Natural killer cell (primary cell): ENCODE measurements at regions not wholly inside any gene's neighbourhood (a gene's known extent, or its start where the extent isn't known, plus 50 kb on each side); places are given as distances from the start of the nearest gene placed in this dataset.
"Not testable (repeated sequence)": the region's sequence is repeated elsewhere in the genome, so short reads cannot be mapped to it uniquely, and the experiment has no call there.

ENCODE experiments used
- ATAC-seq, 3 donors: fragments of 150-1000 bp in 2 of 3; fragments of 200-7000 bp in 1 of 3; cut with Tn5 transposase; 1 replicate in 1 of 3; 2 replicates in 2 of 3; pipeline ENCODE4 v1.10.0; 2021; ENCODE audit warnings: mild to moderate bottlenecking in 2 of 3, moderate library complexity in 2 of 3
- DNase-seq, 2 donors: peaks; one replicate each; pipeline versions ENCODE4 v3.0.0 to v3.0.0-alpha.2; 2013 to 2021; ENCODE audit warnings: mixed read lengths in 1 of 2
- H3K27ac ChIP-seq: one replicate; pipeline ENCODE4 v1.5.1; 2013; ENCODE audit warnings: mild to moderate bottlenecking, low read length
- H3K27me3 ChIP-seq: one replicate; pipeline ENCODE4 v1.6.1; 2013; ENCODE audit warnings: low read length; ENCODE audit not compliant: control insufficient read depth, insufficient read depth
- H3K36me3 ChIP-seq: one replicate; pipeline ENCODE4 v1.6.1; 2013; ENCODE audit warnings: low read length; ENCODE audit not compliant: control insufficient read depth, insufficient read depth
- H3K4me1 ChIP-seq: one replicate; pipeline ENCODE4 v1.6.1; 2013; ENCODE audit warnings: low read length; ENCODE audit not compliant: control insufficient read depth, insufficient read depth
- H3K4me3 ChIP-seq: one replicate; pipeline ENCODE4 v1.5.1; 2013; ENCODE audit warnings: low read length
- H3K9me3 ChIP-seq: one replicate; pipeline ENCODE4 v1.6.1; 2013; ENCODE audit warnings: low read length; ENCODE audit not compliant: control insufficient read depth, insufficient read depth
- H3K27ac Mint-ChIP-seq, 2 donors: one replicate each; pipeline ENCODE4 v1.8.0; 2022; ENCODE audit warnings: mild to moderate bottlenecking in 2 of 2, mixed read lengths in 2 of 2, moderate library complexity in 1 of 2
- H3K27me3 Mint-ChIP-seq, 2 donors: one replicate each; pipeline ENCODE4 v1.8.0; 2022; ENCODE audit warnings: low read depth in 2 of 2, mixed read lengths in 2 of 2
- H3K36me3 Mint-ChIP-seq: one replicate; pipeline ENCODE4 v1.8.0; 2022; ENCODE audit warnings: mixed read lengths
- H3K4me1 Mint-ChIP-seq, 2 donors: one replicate each; pipeline ENCODE4 v1.8.0; 2022; ENCODE audit warnings: mixed read lengths in 2 of 2
- H3K4me3 Mint-ChIP-seq: one replicate; pipeline ENCODE4 v1.8.0; 2022; ENCODE audit warnings: mild to moderate bottlenecking, moderate library complexity, mixed read lengths
- H3K9me3 Mint-ChIP-seq, 2 donors: one replicate each; pipeline ENCODE4 v1.8.0; 2022; ENCODE audit warnings: mixed read lengths in 2 of 2
- CTCF ChIP-seq: fragments of 200-600 bp; IDR thresholded peaks from one replicate; pipeline ENCODE4 v1.8.0; 2022; ENCODE audit warnings: antibody characterized with exemption
- WGBS: methylation state at CpG from one replicate; pipeline ENCODE4 v1.1.7; 2013; ENCODE audit warnings: missing lambda C conversion rate; ENCODE audit not compliant: insufficient coverage; 5-methylcytosine and 5-hydroxymethylcytosine counted together
- intact Hi-C: fragments of 100-400 bp; cut with micrococcal nuclease; formaldehyde crosslinking; loops from one replicate; pipeline ENCODE4 v1.14.2; 2022

DNA sequence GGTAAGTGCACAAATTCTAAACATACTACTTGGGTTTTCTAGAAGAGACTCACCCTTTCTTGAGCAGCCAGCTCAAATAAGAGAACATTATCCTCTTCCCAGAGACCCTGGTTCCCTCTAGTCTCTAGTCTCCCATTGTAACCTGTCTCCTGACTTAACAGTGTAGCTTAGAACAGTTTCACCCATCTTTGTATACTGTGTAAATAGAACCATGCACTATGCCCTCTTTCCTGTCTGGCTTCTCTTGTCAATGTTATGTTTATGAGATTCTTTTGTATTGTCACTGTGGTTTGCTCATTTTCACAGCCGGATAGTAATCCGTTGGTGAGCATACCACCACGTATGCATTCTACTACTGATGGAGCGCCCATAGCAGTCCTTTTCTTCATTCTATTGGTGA, 227.4 kb upstream of the PLPP4 start:
- Histone ChIP-seq H3K27ac (no peak overlapping the region), H3K4me1 (no peaks in the 10 kb centered on the region), H3K36me3 (no peaks in the 10 kb centered on the region), H3K4me3 (no peak overlapping the region), H3K27me3 (no peaks in the 10 kb centered on the region), H3K9me3 (no peaks in the 10 kb centered on the region)
- no peak for TF ChIP-seq CTCF
- Mint-ChIP-seq H3K4me1 (no peaks in the 10 kb centered on the region), H3K27ac (no peak overlapping the region), H3K9me3 (peaks cover 3 to 5% of the 10 kb centered on the region in 2 donors), H3K27me3 (peaks cover 3 to 8% of the 10 kb centered on the region in 2 donors), H3K4me3 (no peak overlapping the region), H3K36me3 (no peaks in the 10 kb centered on the region)
- no peak for ATAC-seq
- no peak for DNase-seq
- WGBS = 96% methylated on average over 4 of the region's 4 CpGs
- intact Hi-C loops = no loop called here

DNA sequence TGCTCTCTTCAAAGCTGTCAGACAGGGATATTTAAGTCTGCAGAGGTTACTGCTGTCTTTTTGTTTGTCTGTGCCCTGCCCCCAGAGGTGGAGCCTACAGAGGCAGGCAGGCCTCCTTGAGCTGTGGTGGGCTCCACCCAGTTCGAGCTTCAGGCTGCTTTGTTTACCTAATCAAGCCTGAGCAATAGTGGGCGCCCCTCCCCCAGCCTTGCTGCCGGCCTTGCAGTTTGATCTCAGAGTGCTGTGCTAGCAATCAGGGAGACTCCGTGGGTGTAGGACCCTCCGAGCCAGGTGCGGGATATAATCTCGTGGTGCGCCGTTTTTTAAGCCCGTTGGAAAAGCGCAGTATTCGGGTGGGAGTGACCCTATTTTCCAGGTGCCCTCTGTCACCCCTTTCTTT, 217.3 kb upstream of the PLPP4 start:
- H3K27me3 Mint-ChIP-seq, H3K4me3 ChIP-seq, DNase-seq, H3K4me1 ChIP-seq, H3K9me3 ChIP-seq, H3K9me3 Mint-ChIP-seq, H3K27me3 ChIP-seq, H3K4me1 Mint-ChIP-seq, H3K36me3 Mint-ChIP-seq, H3K27ac ChIP-seq, H3K4me3 Mint-ChIP-seq, H3K36me3 ChIP-seq, intact Hi-C loops, ATAC-seq, H3K27ac Mint-ChIP-seq: not testable (repeated sequence)
- 75% methylated on average over 10 of the region's 12 CpGs for WGBS

- no peaks in the 10 kb centered on the region for H3K36me3 Mint-ChIP-seq
- H3K27ac Mint-ChIP-seq = no peak overlapping the region
- no peaks in the 10 kb centered on the region for H3K4me1 ChIP-seq
- no peak for DNase-seq
- no peak overlapping the region for H3K4me3 ChIP-seq
- no peaks in the 10 kb centered on the region for H3K9me3 ChIP-seq
- intact Hi-C loops = no loop called here
- no peaks in the 10 kb centered on the region for H3K4me1 Mint-ChIP-seq
- no peak overlapping the region for H3K4me3 Mint-ChIP-seq
- peaks cover 3 to 4% of the 10 kb centered on the region in 2 donors for H3K9me3 Mint-ChIP-seq
- no peak for TF ChIP-seq CTCF
- WGBS = 87% methylated on average over 12 of the region's 13 CpGs
- no peak overlapping the region for H3K27ac ChIP-seq
- peaks cover 15 to 19% of the 10 kb centered on the region in 2 donors for H3K27me3 Mint-ChIP-seq
- H3K36me3 ChIP-seq = no peaks in the 10 kb centered on the region
- no peak for ATAC-seq
- no peaks in the 10 kb centered on the region for H3K27me3 ChIP-seq
Observed at GRCh38 chr10:120251821-120252442, 205.1 kb upstream of the PLPP4 start.

DNA sequence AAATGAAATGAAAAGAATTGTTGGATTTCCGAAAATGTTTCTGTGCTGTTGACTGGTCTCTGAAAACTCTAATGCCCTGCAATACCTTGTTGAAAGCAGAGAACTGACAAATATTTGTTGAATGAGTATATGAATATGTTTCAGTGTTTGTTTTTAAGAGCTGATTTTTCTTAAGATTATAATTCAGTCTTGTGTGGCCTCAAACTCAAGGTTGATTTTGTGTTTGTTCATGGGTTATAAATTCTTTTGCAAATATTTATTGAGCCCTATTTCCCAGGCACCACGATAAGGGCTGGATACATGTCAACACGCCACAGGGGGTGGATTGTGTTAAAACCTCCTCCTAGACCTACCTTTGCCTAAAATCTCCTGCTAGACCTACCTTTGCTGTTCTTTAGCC, 203.9 kb upstream of the PLPP4 start:
- WGBS = 71% methylated on average over 3 of the region's 3 CpGs
- intact Hi-C loops = no loop called here

More for the DNA sequence above, 203.9 kb upstream of the PLPP4 start:
- no peaks in the 10 kb centered on the region for H3K4me1 ChIP-seq
- H3K27me3 ChIP-seq = no peaks in the 10 kb centered on the region
- Mint-ChIP-seq H3K36me3 (no peaks in the 10 kb centered on the region), H3K4me3 (no peak overlapping the region), H3K27ac (no peak overlapping the region), H3K9me3 (peaks cover 2 to 3% of the 10 kb centered on the region in 2 donors), H3K27me3 (peaks cover 12 to 13% of the 10 kb centered on the region in 2 donors), H3K4me1 (no peaks in the 10 kb centered on the region)
- no peaks in the 10 kb centered on the region for H3K36me3 ChIP-seq
- H3K27ac ChIP-seq = no peak overlapping the region
- ATAC-seq = no peak
- no peak for DNase-seq
- no peaks in the 10 kb centered on the region for H3K9me3 ChIP-seq
- no peak overlapping the region for H3K4me3 ChIP-seq
- TF ChIP-seq CTCF = no peak
